Ovary (tissue), 7 donors: ENCODE measurements at regions not wholly inside any gene's neighbourhood (a gene's known extent, or its start where the extent isn't known, plus 50 kb on each side); places are given as distances from the start of the nearest gene placed in this dataset.

Experiments
- DNase-seq, 5 donors: peaks; one replicate each; pipeline ENCODE4 v3.0.0-alpha.2; 2019 to 2020
- H3K27ac ChIP-seq, 2 donors: fragments of 200-600 bp; one replicate each; pipeline versions ENCODE4 v1.5.1 to v1.8.0; 2019 to 2022
- H3K27me3 ChIP-seq: fragments of 200-600 bp; one replicate; pipeline ENCODE4 v1.8.0; 2022
- H3K36me3 ChIP-seq: fragments of 200-600 bp; sonication (generic); one replicate; pipeline ENCODE4 v1.5.1; 2019
- H3K4me1 ChIP-seq: one replicate; pipeline ENCODE4 v1.8.1; 2013; ENCODE audit warnings: mild to moderate bottlenecking, moderate library complexity; ENCODE audit not compliant: insufficient read depth
- H3K4me3 ChIP-seq: fragments of 200-600 bp; sonication (generic); one replicate; pipeline ENCODE4 v1.5.1; 2017
- H3K9me3 ChIP-seq, 2 donors: fragments of 200-600 bp in 1 of 2; sonication (generic) in 1 of 2; one replicate each; pipeline versions ENCODE4 v1.5.1 to v1.8.1; 2013 to 2019; ENCODE audit warnings: mild to moderate bottlenecking in 1 of 2, moderate library complexity in 1 of 2
- CTCF ChIP-seq, 3 donors: fragments of 450-650 bp in 2 of 3; fragments of 200-600 bp in 1 of 3; IDR thresholded peaks; one replicate each; pipeline versions ENCODE4 v1.5.1 to v1.8.0; 2016 to 2022; ENCODE audit warnings: antibody characterized with exemption in 3 of 3, mild to moderate bottlenecking in 1 of 3
- EP300 ChIP-seq: sonication (generic); formaldehyde crosslinking; IDR thresholded peaks from one replicate; pipeline ENCODE4 v1.6.1; 2017; ENCODE audit warnings: antibody characterized with exemption
- POLR2A ChIP-seq: fragments of 450-650 bp; IDR thresholded peaks from one replicate; pipeline ENCODE4 v1.6.1; 2017; ENCODE audit warnings: antibody characterized with exemption, mild to moderate bottlenecking, moderate library complexity
- WGBS, 3 donors: extraction: QIAGEN DNeasy Blood & Tissue Kit in 1 of 3; methylation state at CpG; one replicate each; pipeline versions ENCODE4 v1.1.5 to v1.1.7; 2013 to 2017; 5-methylcytosine and 5-hydroxymethylcytosine counted together
- intact Hi-C, 4 donors: fragments of 100-400 bp; cut with DNase I; formaldehyde crosslinking; loops; one replicate each; pipeline versions ENCODE4 v1.11.0 to v1.15.1; 2022 to 2023
- donor health status: DM: no; HTN: no; CAD: no; lungs with moderate emphysema.
- donor health status: DM: no; HTN: no; CAD: no.
- donor health status: Bipolar disorder and iron deficiency.
- donor health status: DM: no; HTN: no; CAD: no.
- donor health status: DM: yes; HTN: yes; CAD: no.

GRCh38 chr10:126776168-126776567 is 105.7 kb upstream of the C10orf90 start:
- DNase-seq, result no peak
- TF ChIP-seq POLR2A (no peak), CTCF (IDR thresholded peaks at IDR 0.05) (no peak), EP300 (no peak)
- Histone ChIP-seq H3K4me1 (no peaks in the 10 kb centered on the region), H3K27ac (no peak overlapping the region), H3K4me3 (no peak overlapping the region), H3K27me3 (no peaks in the 10 kb centered on the region), H3K9me3 (no peaks in the 10 kb centered on the region), H3K36me3 (no peaks in the 10 kb centered on the region)
- intact Hi-C loops, result no loop called here
- 46 to 60% (median 52%) methylated on average over 1 of the region's 1 CpG for WGBS, 3 donors

- Histone ChIP-seq H3K4me1 (no peaks in the 10 kb centered on the region), H3K27ac (no peak overlapping the region), H3K9me3 (no peaks in the 10 kb centered on the region), H3K4me3 (no peak overlapping the region), H3K36me3 (no peaks in the 10 kb centered on the region), H3K27me3 (no peaks in the 10 kb centered on the region)
- intact Hi-C loops, result no loop called here
- no peak for TF ChIP-seq EP300
- no peak for TF ChIP-seq CTCF (IDR thresholded peaks at IDR 0.05)
- TF ChIP-seq POLR2A, result no peak
- no peak for DNase-seq
- 76 to 81% (median 77%) methylated on average over 10 of the region's 10 CpGs for WGBS, 3 donors
Measured at GRCh38 chr10:126777714-126778113, 107.2 kb upstream of the C10orf90 start.

- Histone ChIP-seq H3K4me3 (no peak overlapping the region), H3K4me1 (no peaks in the 10 kb centered on the region), H3K9me3 (no peaks in the 10 kb centered on the region), H3K36me3 (no peaks in the 10 kb centered on the region), H3K27ac (no peak overlapping the region), H3K27me3 (no peaks in the 10 kb centered on the region)
- WGBS, 3 donors, result 32 to 58% (median 42%) methylated on average over 3 of the region's 3 CpGs
- intact Hi-C loops, result no loop called here
- TF ChIP-seq POLR2A (no peak), EP300 (no peak), CTCF (IDR thresholded peaks at IDR 0.05) (no peak)
- no peak for DNase-seq
Measured at GRCh38 chr10:126781450-126782216, 111.1 kb upstream of the C10orf90 start.

GRCh38 chr10:126783806-126784557 is 113.5 kb upstream of the C10orf90 start:
- intact Hi-C loops, result no loop called here
- no peaks in the 10 kb centered on the region for H3K9me3 ChIP-seq
- H3K4me3 ChIP-seq, result no peak overlapping the region
- DNase-seq, result no peak
- TF ChIP-seq CTCF (IDR thresholded peaks at IDR 0.05) (no peak), EP300 (no peak), POLR2A (no peak)
- 60 to 70% (median 61%) methylated on average over 9 of the region's 9 CpGs for WGBS, 3 donors
- no peak overlapping the region for H3K27ac ChIP-seq
- H3K4me1 ChIP-seq, result no peaks in the 10 kb centered on the region
- H3K27me3 ChIP-seq, result no peaks in the 10 kb centered on the region
- no peaks in the 10 kb centered on the region for H3K36me3 ChIP-seq
